A673 (cell line): ENCODE measurements at regions not wholly inside any gene's neighbourhood (a gene's known extent, or its start where the extent isn't known, plus 50 kb on each side); places are given as distances from the start of the nearest gene placed in this dataset.

Source experiments
- BruUV-seq: library from RNA; stranded (reverse); fragments of 400-500 nt; replicated peaks from 2 replicates; lab custom pipeline; 2021; lab: Mats Ljungman, UMichigan
- CTCF ChIA-PET: fragments of 300-600 bp; sonication (Branson Sonifier 250); formaldehyde crosslinking; loops from one replicate; lab custom pipeline; 2022; ENCODE audit warnings: antibody characterized with exemption; lab: Charles Lee
- POLR2A ChIA-PET: fragments of 300-600 bp; sonication (Branson Sonifier 250); formaldehyde crosslinking; loops from one replicate; lab custom pipeline; 2022; ENCODE audit warnings: antibody characterized with exemption; ENCODE audit not compliant: low non-redundant PET; lab: Charles Lee
- DNase-seq: peaks from one replicate; pipeline ENCODE4 v3.0.0-alpha.2; 2015; ENCODE audit warnings: low spot score
- H3K27ac ChIP-seq: fragments of 200-600 bp; sonication (generic); 2 replicates; pipeline ENCODE4 v1.5.1; 2016; ENCODE audit warnings: mixed run types, low read depth, mild to moderate bottlenecking, mixed read lengths, antibody characterized with exemption, low read length; ENCODE audit not compliant: poor library complexity, severe bottlenecking
- H3K27me3 ChIP-seq: fragments of 200-600 bp; sonication (generic); replicated peaks from 2 replicates; pipeline ENCODE4 v1.6.1; 2017; ENCODE audit warnings: mixed run types, low read depth, mild to moderate bottlenecking, mixed read lengths, antibody characterized with exemption, low read length; ENCODE audit not compliant: insufficient read depth, poor library complexity
- H3K36me3 ChIP-seq: fragments of 200-600 bp; sonication (generic); 2 replicates; pipeline ENCODE4 v1.6.1; 2016; ENCODE audit warnings: mixed run types, mild to moderate bottlenecking, mixed read lengths, antibody characterized with exemption, low read length; ENCODE audit not compliant: insufficient read depth, poor library complexity, severe bottlenecking
- H3K4me1 ChIP-seq: fragments of 200-600 bp; sonication (generic); 2 replicates; pipeline ENCODE4 v1.6.1; 2017; ENCODE audit warnings: mixed run types, mild to moderate bottlenecking, mixed read lengths, antibody characterized with exemption, low read length; ENCODE audit not compliant: insufficient read depth, poor library complexity, severe bottlenecking
- H3K4me3 ChIP-seq: fragments of 200-600 bp; sonication (generic); 2 replicates; pipeline ENCODE4 v1.5.1; 2016; ENCODE audit warnings: low read depth, mixed run types, mild to moderate bottlenecking, mixed read lengths, low read length; ENCODE audit not compliant: poor library complexity, severe bottlenecking
- H3K9me3 ChIP-seq: fragments of 200-600 bp; sonication (generic); 2 replicates; pipeline ENCODE4 v1.6.1; 2016; ENCODE audit warnings: mixed run types, low read depth, mild to moderate bottlenecking, mixed read lengths, antibody characterized with exemption, low read length; ENCODE audit not compliant: poor library complexity, severe bottlenecking
- EZH2 ChIP-seq: fragments of 200-600 bp; sonication (generic); IDR thresholded peaks from 2 replicates; pipeline ENCODE4 v1.6.1; 2017; ENCODE audit warnings: borderline replicate concordance, low read depth, mild to moderate bottlenecking, mixed read lengths, antibody characterized with exemption, low read length; ENCODE audit not compliant: poor library complexity, severe bottlenecking
- intact Hi-C: fragments of 100-400 bp; cut with micrococcal nuclease; formaldehyde crosslinking; loops from one replicate; pipeline ENCODE4 v1.10.0; 2022; ENCODE audit not compliant: unreplicated experiment
- TF ChIP-seq, protein P1 (sequence below): fragments of 300-800, 200-600 bp; sonication (generic); conservative IDR thresholded peaks from 2 replicates; pipeline ENCODE4 v1.5.1; 2017; ENCODE audit warnings: low read depth, mild to moderate bottlenecking, antibody characterized with exemption, low read length, moderate library complexity, mixed read lengths

DNA sequence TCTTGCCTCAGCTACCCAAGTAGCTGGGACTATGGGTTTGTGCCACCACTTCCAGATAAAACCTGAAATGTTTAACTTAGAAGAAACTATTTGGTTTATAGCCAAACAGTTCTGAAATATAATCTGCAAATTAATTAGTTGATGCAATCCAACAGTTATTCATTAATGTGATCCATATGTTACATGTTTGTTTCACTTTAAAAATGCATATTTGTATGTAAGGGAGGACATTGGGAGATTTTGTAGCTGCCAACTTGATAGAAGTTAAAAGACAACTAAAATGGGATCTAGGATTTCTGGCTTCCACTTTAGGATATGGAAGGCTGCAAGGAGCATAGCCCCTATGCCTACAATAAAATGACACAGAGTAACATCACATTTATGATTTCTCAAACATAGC is 532.5 kb upstream of the SLC10A2 start:
- no peaks in the 10 kb centered on the region for H3K4me1 ChIP-seq
- ChIA-PET CTCF (no interaction called here), POLR2A (no interaction called here)
- intact Hi-C loops, result no loop called here
- no peak for DNase-seq
- no peak overlapping the region for H3K27ac ChIP-seq
- H3K9me3 ChIP-seq, result no peaks in the 10 kb centered on the region
- H3K27me3 ChIP-seq, result no peaks in the 10 kb centered on the region
- no peak for TF ChIP-seq EZH2
- TF ChIP-seq, protein P1, sequence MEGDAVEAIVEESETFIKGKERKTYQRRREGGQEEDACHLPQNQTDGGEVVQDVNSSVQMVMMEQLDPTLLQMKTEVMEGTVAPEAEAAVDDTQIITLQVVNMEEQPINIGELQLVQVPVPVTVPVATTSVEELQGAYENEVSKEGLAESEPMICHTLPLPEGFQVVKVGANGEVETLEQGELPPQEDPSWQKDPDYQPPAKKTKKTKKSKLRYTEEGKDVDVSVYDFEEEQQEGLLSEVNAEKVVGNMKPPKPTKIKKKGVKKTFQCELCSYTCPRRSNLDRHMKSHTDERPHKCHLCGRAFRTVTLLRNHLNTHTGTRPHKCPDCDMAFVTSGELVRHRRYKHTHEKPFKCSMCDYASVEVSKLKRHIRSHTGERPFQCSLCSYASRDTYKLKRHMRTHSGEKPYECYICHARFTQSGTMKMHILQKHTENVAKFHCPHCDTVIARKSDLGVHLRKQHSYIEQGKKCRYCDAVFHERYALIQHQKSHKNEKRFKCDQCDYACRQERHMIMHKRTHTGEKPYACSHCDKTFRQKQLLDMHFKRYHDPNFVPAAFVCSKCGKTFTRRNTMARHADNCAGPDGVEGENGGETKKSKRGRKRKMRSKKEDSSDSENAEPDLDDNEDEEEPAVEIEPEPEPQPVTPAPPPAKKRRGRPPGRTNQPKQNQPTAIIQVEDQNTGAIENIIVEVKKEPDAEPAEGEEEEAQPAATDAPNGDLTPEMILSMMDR, result no peak
- BruUV-seq, result no TSS peak
- H3K36me3 ChIP-seq, result no peaks in the 10 kb centered on the region
- no peak overlapping the region for H3K4me3 ChIP-seq

DNA sequence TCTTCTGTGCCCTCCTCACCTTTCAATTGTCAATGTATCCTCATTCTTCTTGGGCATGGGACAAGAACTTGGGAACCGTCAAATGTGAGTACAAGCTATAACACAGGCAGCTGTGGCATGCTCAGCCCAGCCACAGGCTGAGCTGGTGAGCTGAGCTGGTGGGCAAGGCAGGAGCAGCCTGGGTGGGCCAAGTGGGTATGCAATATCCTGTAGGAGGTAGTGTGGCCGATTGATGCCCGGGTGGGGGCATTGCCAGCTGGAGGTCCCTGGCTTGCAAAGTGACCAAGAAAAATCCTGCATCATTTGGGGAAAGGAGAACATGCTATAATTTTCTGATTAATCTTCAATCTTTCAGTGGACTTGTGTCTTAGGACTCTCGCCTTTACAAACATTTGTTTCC is 507.2 kb upstream of the SLC10A2 start:
- no TSS peak for BruUV-seq
- intact Hi-C loops, result no loop called here
- DNase-seq, result no peak
- TF ChIP-seq EZH2, result no peak
- TF ChIP-seq, protein P1, result no peak
- H3K4me3 ChIP-seq, result no peak overlapping the region
- H3K27ac ChIP-seq, result no peak overlapping the region
- no peaks in the 10 kb centered on the region for H3K4me1 ChIP-seq
- ChIA-PET POLR2A (no interaction called here), CTCF (no interaction called here)
- no peaks in the 10 kb centered on the region for H3K9me3 ChIP-seq
- no peaks in the 10 kb centered on the region for H3K36me3 ChIP-seq
- H3K27me3 ChIP-seq, result no peaks in the 10 kb centered on the region

DNA sequence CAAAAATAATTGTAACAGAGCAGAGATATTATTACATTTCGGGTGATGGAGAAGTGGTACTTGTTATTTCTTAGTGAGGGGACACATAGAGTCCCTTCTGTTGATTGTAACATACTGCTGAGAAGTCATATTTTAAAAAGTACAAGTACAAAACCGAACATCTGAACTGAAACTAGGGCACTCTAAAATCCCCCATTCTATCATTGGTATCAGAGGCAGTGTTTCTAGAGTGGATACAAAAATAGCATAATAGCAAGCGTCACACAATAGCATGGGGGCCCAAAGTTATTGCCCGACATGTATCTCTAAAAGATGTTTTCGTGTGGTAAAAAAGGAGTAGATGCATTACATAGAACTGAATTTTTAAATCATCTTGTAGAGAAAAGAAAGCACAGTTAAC is 502.1 kb upstream of the SLC10A2 start:
- Histone ChIP-seq H3K4me3 (no peak overlapping the region), H3K36me3 (no peaks in the 10 kb centered on the region), H3K27me3 (no peaks in the 10 kb centered on the region), H3K27ac (no peak overlapping the region), H3K9me3 (no peaks in the 10 kb centered on the region), H3K4me1 (no peaks in the 10 kb centered on the region)
- CTCF ChIA-PET, result no interaction called here
- intact Hi-C loops, result no loop called here
- no peak for TF ChIP-seq EZH2
- TF ChIP-seq, protein P1, result no peak
- POLR2A ChIA-PET, result no interaction called here
- BruUV-seq, result no TSS peak
- no peak for DNase-seq
